D721Med (cell line): ENCODE measurements at regions not wholly inside any gene's neighbourhood (a gene's known extent, or its start where the extent isn't known, plus 50 kb on each side); places are given as distances from the start of the nearest gene placed in this dataset.

ENCODE experiments used
- DNase-seq: peaks from one replicate; pipeline ENCODE4 v3.0.0; 2011; ENCODE audit warnings: low spot score; ENCODE audit not compliant: insufficient read length
- FAIRE-seq: peaks from 2 replicates; lab custom pipeline; 2011; peaks lifted over from hg19 to GRCh38; lab: Jason Lieb, UNC
- TF ChIP-seq, protein P1 (sequence below): IDR thresholded peaks from 2 replicates; pipeline ENCODE4 v1.5.1; 2012; ENCODE audit warnings: mild to moderate bottlenecking, control low read depth; ENCODE audit not compliant: insufficient read depth; ENCODE audit errors: missing control alignments

DNA sequence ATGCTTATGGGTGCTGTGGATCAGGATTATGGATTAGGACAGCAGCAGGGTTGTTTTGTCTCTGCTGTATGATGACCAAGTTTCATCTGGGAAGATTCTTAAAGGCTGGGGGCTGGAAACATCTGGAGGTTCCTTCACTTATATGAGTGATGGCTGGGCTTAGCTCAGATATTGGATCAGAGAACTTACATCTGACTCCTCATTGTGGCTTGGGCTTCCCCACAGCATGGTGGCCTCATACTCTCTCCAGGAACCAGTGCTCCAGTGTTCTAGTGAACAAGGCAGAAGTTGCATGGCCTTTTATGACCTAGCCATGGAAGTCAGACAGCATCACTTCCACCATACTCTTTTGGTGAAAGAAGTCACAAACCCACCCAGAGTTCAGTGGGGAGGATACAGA is 336.1 kb upstream of the TBX3 start:
- FAIRE-seq, result no peak
- TF ChIP-seq, protein P1, sequence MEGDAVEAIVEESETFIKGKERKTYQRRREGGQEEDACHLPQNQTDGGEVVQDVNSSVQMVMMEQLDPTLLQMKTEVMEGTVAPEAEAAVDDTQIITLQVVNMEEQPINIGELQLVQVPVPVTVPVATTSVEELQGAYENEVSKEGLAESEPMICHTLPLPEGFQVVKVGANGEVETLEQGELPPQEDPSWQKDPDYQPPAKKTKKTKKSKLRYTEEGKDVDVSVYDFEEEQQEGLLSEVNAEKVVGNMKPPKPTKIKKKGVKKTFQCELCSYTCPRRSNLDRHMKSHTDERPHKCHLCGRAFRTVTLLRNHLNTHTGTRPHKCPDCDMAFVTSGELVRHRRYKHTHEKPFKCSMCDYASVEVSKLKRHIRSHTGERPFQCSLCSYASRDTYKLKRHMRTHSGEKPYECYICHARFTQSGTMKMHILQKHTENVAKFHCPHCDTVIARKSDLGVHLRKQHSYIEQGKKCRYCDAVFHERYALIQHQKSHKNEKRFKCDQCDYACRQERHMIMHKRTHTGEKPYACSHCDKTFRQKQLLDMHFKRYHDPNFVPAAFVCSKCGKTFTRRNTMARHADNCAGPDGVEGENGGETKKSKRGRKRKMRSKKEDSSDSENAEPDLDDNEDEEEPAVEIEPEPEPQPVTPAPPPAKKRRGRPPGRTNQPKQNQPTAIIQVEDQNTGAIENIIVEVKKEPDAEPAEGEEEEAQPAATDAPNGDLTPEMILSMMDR, result no peak
- DNase-seq, result no peak

DNA sequence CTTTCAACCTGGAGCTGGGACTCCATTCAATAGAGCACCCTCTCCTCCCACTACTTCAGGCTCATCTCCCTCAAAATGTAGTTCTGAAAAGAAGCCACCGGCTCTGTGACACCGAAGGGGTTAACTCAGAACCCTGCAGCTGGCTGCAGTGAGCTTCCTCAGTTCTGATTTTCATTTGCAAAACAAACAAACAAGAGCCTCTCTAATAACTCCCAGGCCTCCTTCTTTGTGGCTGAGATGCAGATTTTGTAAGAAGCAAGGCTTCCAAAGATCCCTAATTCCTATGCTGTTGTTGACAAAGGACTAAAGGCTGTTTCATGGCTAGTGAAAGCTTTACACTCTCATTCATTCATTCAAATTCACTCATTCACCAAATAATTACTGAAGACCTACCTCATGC is 333.4 kb upstream of the TBX3 start:
- TF ChIP-seq, protein P1, result no peak
- DNase-seq (no peak), FAIRE-seq (no peak)

DNA sequence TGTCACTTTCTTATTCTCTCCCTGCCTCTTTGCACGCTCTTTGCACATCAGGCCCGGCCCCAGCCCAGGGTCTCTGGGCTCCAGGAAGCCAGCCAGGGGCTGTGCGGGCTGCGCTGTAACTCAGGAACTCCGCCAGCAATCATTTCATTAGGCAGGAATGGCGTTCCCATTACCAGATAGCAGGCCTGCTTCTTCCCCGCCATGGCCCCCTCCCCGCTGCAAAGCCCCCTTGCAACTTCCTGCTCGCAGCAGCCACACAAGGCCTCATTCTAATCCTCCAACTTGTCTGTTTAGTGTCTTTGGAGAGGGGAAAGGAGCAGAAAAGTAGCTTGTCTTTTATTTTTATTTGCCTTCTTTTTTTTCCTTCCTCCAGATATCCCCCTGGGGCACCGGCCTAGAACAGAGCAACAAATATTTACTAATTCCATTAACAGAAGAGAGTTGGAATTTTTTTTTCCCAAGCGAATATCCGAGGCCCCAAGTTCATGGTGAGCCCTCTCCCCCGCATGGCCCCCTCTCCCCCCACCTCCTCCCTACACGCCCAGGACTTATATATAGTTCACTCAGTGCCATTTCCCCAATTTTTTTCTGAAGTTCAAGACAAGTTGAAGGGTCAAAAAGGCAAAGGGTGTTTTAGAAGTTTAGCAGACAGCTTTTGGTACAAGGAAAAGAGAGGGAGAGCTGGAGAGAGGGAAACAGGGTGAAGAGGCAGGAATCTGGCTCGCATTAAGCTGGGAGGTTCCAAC is 329.4 kb upstream of the TBX3 start:
- no peak for FAIRE-seq

DNA sequence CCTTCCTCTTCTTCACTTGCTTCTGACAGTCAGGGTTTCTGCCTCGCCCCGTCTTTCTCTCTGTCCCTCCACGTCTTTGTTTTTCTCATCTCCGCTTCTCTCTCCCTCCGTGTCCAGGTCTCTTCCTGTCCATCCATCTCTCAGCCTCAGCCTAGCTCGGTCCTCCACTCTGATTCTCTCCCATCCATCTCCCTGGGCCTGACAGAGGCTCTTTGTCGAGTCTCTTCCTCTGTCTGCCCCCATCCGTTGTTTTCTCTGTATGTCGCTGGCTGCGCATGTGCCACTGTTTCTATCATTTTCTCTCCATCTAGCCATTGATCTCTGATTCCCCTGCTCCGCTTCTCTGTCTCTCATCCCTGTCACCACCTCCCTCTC is 328.9 kb upstream of the TBX3 start:
- DNase-seq (no peak), FAIRE-seq (no peak)
- TF ChIP-seq, protein P1, result no peak

More for the DNA sequence above, 329.4 kb upstream of the TBX3 start:
- DNase-seq, result no peak
- TF ChIP-seq, protein P1, result no peak

DNA sequence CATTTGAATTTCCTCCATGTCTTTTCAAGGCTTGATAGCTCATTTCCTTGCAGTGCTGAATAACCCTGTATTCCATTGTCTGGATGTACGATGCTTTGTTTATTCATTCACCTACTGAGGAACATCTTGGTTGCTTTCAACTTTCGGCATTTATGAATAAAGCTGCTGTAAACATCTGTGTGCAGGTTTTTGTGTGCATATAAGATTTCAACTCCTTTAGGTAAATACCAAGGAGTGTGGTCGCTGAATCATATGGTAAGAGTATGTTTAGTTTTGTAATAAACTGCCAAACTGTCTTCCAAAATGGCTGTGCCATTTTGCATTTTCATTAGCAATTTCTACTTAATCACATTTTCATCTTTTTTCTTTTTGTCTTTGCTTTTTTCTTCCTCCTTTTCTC is 327.7 kb upstream of the TBX3 start:
- TF ChIP-seq, protein P1, result no peak
- FAIRE-seq, result no peak
- DNase-seq, result no peak

DNA sequence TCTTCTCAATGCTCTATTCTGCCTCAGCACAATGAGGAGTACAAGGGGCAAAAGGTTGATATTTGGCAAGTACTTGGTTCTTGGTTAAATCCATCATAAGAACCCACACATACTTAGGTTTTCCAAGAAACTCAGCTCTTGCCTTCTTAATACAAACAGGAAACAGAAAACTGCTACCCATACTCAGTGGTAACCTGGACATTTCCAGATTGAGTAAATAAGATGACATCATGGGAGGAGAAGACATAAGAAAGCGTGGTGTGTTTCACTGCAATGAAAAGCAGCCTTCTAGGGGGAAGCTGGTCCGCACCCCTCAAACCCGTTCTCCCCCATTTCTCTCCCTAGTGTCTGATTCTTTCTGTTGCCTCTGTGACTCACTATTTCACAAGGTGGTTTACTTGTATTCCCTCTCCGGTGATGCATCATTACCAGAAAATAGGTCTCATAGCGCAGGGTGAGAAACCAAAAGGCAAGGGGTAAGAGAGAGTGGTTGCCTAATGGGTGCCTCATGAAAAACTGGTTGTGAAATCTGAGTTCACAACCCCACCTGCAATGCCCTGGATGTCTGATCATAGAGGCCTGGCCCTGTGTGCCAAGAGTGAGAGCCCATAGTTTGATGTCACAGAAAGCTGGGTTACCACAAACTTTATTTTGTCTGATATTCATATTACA is 326.5 kb upstream of the TBX3 start:
- TF ChIP-seq, protein P1, result no peak
- no peak for DNase-seq
- FAIRE-seq, result no peak

DNA sequence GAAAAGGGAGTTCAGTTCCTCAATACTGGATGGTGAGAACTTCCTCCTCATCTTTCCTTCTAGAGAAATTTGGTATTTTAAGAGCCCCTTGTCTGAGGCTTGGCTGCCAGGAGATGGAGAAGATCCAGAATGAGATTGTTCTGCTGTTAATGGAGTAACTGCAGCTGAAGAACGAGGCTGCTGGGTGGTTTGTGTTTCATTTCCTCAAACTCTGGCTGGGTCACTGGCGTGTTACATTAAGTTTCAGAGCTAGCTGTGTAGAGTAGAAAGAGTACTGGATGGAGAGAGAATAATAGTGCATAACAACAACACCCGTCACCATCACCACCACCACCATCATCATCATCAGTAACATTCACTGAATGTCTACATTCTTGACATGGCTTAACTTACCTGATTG is 325.0 kb upstream of the TBX3 start:
- DNase-seq (no peak), FAIRE-seq (no peak)
- TF ChIP-seq, protein P1, result no peak
